Liver (tissue), 3 donors: ENCODE measurements at regions not wholly inside any gene's neighbourhood (a gene's known extent, or its start where the extent isn't known, plus 50 kb on each side); places are given as distances from the start of the nearest gene placed in this dataset.

Experiments used
- REST ChIP-seq: IDR thresholded peaks from 2 replicates; pipeline ENCODE4 v1.6.1; 2016; ENCODE audit warnings: antibody characterized with exemption, mild to moderate bottlenecking
- TF ChIP-seq, protein P1 (sequence below): IDR thresholded peaks from 2 replicates; pipeline ENCODE4 v1.6.1; 2016; ENCODE audit warnings: antibody characterized with exemption
- TF ChIP-seq, protein P2 (sequence below): fragments of 150-350 bp; IDR thresholded peaks from 2 replicates; pipeline ENCODE4 v1.5.1; 2017; ENCODE audit warnings: improper control_type of control experiment, low read depth, low read length; ENCODE audit not compliant: missing input control
- donor health status: healthy.
- donor health status: healthy.

- TF ChIP-seq, protein P1, sequence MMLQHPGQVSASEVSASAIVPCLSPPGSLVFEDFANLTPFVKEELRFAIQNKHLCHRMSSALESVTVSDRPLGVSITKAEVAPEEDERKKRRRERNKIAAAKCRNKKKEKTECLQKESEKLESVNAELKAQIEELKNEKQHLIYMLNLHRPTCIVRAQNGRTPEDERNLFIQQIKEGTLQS = no peak
- no peak for TF ChIP-seq REST
- TF ChIP-seq, protein P2, sequence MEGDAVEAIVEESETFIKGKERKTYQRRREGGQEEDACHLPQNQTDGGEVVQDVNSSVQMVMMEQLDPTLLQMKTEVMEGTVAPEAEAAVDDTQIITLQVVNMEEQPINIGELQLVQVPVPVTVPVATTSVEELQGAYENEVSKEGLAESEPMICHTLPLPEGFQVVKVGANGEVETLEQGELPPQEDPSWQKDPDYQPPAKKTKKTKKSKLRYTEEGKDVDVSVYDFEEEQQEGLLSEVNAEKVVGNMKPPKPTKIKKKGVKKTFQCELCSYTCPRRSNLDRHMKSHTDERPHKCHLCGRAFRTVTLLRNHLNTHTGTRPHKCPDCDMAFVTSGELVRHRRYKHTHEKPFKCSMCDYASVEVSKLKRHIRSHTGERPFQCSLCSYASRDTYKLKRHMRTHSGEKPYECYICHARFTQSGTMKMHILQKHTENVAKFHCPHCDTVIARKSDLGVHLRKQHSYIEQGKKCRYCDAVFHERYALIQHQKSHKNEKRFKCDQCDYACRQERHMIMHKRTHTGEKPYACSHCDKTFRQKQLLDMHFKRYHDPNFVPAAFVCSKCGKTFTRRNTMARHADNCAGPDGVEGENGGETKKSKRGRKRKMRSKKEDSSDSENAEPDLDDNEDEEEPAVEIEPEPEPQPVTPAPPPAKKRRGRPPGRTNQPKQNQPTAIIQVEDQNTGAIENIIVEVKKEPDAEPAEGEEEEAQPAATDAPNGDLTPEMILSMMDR = no peak
These were observed 227.1 kb upstream of the DDHD1 start for GRCh38 chr14:53380052-53380866.
